ENCODE measurements at regions not wholly inside any gene's neighbourhood (a gene's known extent, or its start where the extent isn't known, plus 50 kb on each side); places are given as distances from the start of the nearest gene placed in this dataset.
"Not testable (repeated sequence)": the region's sequence is repeated elsewhere in the genome, so short reads cannot be mapped to it uniquely, and the experiment has no call there.

DNA sequence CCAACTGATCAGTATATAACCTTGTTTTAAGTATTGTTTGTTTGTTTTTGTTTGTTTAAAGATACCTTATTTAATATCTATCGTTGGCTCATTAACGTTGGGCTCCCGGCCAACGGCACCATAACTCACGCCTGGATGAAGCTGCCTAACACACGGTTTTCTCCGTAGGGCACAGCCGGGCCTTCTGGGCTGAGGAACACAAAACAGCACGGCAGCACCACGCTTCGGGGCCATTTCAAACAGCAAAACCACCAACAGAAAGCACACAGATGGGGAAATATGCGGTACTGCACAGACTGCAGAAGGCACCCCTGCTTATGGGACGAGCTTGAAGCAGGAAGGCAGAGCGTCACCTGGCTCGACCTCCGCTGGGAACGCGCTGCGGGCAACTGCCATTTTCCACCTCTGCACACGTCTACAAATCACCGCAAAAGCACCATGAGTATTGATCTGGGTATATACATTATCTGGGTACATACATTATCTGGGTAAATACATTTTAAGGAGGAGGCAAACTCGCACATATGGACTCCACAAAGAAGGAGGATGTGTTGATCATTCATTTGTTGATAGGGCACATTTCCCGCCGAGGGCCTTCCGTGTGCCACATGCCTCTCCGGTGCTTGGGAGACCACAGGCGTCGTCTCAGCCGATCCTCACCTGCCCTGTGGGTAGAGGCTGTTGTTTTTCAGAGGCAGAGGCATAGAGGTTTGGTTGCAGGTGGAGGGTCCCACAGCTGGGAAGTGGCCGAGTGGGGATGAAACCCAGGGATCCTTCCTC, 123.7 kb upstream of the ATP2B2 start:
- no peak for DNase-seq

DNA sequence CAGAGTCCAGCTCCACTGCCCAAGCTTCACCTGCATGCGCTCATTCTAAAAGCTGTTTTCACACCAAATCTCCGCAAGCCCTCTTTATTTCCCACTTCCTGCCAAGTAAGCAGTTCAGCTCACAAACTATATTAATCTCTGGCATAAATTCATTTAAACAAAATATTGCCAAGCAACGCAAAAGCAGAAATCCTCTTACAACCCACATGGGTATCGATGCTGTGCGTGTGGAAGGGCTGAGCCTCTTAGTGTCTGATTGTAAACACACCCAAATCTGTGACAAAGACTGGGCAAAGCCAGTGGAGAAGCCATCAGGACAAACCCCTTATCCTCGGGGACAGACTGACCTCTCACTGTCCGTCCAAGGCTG, 124.3 kb upstream of the ATP2B2 start:
- DNase-seq, result no peak

DNA sequence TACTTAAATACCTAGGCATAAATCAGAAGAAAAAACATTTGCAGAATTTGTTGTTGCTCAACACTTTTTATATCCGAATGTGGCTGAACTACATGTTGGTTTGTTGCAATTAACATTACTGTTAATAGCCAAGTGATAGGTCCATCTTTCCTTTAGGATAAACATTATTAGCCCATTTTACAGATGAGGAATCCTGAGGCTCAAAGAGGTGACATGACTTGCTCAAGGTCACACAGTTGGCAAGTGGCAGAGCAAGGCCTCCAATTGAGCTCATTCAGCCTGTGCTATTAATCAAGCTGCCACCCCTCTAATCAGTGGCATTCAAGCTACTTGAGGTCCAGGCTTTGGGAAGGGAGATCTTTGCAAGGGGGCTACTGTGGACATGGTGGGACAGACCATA, 125.8 kb upstream of the ATP2B2 start:
- DNase-seq, result no peak

DNA sequence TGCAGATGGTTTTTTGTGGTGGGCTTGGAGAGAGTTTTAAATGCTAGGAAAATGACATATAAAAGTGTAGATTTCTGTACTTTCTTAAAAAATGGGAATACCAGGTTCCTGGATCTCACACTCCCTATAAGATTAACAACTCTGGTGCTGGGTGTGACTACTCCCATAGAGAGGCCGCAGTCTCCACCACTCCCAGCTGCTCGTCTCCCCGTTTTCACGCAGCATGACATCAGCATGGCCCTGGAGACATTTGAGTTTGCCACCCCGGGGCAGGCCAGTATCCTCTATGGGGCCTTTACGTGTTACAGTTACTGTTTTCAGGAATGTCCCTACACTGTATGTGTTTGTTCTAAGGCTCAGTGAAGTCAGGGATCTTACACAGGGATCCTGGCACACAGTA, 126.7 kb upstream of the ATP2B2 start:
- no peak for DNase-seq

DNA sequence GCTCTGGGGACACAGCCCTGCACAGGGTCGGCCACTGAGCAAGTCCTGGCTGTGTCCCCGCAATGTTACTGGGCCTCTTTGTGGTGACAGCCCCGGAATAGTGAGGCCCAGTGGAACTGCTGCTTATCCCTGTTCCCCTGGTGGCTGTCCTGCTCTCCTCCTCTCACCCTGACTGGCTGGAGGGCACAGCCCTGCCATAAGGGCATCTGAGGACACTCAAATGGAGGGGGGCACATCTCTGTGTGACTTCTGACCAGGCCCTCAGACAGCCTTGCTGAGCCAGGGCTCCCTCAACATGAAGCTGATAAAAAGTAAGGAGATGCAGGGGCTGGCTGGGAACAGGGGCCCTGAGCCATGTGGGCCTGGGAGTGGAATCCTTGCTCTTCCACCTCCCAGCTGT, 127.4 kb upstream of the ATP2B2 start:
- DNase-seq, result no peak

DNA sequence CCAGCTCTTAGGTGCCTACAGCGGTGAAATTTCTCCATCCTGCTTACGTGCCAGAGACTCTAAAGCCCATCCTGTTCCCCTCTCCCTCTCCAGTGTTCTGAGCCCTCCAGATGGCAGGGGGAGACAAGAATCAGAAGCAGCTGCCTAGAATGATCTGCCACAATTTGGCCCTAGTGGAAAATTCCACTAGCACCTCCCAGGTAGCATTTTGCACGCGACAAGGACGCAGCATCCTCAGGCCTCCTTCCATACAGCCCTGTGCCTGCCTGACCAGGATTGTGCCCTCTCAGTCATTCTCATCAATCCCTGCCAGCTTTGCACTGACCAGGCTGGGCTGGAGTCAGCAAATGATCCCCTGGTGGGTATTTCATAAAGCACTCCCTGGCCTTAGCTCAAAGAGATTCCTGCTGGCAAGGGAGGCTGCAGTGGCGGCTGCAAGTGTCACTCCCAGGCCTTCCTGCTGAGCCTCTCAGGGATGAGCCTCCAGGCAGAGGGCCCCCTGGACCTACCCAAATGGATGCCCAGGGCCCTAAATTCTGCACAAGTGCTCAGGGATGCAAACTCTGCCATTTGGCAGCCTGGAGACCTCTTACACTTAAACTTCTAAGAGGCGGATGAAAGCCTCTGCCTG, 130.2 kb upstream of the ATP2B2 start:
- no peak for DNase-seq

DNA sequence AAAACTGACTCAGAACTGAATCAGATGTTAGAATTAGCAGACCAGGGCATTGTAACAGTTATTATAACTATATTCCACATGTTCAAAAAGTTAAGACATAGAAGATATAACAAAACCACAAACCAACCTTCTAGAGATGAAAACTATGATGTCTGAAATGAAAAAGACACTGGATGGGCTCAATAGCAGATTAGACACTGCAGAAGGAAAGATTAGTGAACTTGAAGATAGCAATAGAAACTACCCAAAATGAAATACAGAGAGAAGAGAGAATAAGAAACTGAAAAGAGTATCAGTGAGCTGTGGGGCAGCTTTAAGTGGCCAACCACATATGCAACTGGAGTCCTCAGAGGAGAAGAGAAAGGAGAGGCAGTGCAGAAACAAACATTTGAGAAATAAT, 132.0 kb upstream of the ATP2B2 start:
- no peak for DNase-seq

DNA sequence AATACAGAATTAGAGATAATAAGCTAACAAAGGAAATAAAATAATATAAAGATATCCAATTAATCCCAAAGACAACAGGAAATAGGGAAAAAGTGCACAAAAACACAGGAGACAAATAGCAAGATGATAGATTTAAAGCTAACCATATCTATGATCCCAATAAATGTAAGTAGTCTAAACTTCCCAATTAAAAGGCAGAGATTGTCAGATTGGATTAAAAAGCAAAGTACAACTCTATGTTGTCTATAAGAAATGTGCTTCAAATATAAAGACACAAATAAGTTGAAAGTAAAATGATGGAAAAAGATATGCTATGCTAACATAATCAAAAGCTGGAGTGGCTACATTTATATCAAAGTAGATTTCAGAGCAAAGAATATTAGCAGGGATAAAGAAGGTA, 133.1 kb upstream of the ATP2B2 start:
- DNase-seq, result no peak

DNA sequence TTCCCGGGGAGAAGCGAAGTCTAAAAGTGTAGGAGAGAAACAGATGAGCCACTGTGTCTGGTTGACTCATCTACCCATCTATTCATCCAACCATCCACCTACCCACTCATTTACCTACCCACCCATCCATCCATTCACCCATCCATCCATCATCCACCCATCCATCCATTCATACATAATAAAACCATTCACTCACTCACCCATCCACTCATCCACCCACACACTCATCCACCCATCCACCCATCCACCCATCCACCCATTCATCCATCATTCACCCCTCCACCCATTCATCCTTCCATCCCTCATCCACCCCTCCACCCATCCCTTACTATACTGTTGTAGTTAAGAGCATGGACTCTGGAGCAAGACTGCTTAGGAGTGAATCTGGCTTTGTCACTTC, 136.4 kb upstream of the ATP2B2 start:
- DNase-seq, result no peak

DNA sequence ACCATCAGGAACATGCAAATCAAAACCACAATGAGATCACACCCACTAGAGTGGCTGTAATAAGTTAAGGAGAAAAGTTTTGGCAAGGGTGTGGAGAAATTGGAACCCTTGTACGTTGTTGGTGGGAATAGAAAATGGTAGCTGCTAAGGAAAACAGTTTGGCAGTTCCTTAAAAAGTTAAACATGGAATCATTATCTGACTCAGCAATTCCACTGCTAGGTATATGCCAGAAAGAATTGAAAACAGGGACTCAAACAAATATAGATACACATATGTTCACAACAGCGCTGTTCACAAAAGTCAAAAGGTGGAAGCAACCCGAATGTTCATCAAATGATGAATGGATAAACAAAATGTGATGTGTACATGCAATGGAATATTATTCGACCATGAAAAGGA, 138.8 kb upstream of the ATP2B2 start:
- DNase-seq, result no peak

DNA sequence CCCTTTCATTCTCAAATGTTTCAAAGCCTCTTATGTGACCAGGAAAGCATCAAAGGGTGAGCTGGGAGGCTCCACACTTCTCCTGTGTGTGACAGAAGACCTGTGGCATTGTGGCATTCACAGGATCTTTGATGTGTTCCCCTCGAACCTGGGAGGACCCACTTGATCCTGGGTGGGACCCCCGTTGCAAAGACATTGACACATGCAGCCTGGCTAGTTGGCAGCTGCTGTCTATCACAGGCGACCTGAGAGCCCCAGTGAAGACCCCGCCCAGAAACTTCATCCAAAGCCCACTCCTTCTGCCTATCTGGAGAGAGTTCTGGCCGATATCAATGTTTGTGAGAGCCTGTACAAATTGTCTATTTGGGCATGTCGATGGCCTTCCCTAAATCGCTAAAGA, 140.4 kb upstream of the ATP2B2 start:
- DNase-seq, result no peak

DNA sequence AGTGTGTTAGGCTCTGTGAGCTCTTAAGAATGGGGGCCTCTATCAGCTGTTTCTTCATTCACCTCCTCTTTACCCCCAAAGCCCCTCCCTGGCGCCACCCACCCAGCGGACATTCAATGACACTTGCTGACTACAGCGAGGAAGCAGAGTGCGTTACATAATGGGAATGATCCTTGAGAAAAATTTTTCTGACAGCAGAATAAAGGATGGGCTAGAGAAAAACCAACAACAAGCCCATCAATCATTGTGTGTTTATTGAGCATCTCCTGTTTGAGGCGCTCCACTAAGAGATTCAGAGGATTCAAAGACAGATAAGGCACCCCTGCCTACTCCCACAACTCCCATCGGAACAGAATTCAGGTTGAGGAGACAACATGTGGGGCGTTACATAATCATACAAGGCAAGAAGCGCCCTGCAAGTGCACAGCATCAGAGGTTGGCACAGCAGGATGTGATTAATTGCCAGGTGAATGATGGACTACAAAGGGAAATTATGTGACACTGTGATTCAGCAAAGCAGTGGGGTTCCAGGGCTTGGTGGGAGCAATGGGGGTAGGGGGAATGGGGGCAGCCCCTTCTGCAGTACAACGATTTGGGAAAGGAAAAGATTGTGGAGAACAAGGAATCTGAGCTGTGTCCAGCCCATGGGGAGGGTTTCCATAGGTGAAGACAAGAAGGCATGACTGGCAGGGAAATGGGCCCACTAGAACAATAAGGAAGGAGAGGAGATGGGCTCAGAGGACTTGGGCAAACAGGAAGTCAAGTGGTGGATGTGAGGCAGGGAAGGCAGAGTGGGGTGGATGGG, 141.3 kb upstream of the ATP2B2 start:
- DNase-seq, result no peak

DNA sequence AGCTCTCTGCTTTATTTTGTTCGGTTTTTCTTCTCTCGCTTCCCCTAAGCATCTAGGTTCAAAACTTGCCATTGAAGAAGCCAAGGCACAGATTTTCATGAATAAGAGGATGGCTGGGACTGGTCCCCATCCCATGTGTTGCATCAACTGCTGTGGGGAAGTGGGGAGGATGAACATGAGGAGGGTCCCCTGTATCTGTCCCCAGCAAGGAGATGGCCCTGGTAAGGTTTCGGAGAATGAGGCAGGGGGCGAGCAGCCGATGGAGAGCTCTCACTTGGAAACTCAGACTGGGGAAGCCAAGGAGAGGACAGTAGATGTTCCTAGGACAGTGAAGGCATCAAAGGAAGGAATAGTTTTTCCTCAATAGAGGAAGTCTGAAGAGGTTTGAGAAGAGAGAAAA, 142.0 kb upstream of the ATP2B2 start:
- no peak for DNase-seq

DNA sequence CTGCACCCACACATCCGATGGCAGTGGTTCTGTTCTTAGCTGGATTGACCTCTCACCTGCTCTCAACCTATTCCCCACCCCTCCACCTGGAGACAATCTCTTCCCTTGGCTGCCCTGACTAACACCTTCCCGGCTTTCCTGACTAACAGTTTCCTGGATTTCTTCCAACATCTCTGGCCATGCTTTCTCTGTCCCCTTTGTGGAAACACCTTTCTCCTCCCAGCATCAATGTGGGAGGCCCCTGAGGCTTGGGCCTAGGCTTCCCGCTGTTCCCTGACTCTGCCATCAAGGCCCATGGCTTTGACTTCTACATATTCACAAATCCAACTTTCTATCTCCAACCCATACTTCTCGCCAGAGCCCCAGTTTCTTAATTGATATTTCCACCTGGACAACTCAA, 142.8 kb upstream of the ATP2B2 start:
- no peak for DNase-seq

DNA sequence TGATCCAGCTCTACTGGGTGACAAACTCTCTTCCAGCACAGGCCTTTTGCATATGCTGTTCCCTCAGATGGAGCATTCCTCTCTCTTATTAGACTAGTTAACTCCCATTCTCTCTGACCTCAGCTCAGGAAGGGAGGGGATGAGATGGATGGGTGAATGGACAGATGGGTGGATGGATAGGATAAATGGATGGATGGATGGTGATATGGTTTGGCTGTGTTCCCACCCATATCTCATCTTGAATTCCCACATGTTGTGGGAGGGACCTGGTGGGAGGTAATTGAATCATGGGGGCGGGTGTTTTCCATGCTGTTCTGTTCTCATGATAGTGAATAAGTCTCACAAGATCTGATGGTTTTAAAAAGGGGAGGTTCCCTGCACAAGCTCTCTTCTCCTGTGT, 144.1 kb upstream of the ATP2B2 start:
- not testable (repeated sequence) for DNase-seq

DNA sequence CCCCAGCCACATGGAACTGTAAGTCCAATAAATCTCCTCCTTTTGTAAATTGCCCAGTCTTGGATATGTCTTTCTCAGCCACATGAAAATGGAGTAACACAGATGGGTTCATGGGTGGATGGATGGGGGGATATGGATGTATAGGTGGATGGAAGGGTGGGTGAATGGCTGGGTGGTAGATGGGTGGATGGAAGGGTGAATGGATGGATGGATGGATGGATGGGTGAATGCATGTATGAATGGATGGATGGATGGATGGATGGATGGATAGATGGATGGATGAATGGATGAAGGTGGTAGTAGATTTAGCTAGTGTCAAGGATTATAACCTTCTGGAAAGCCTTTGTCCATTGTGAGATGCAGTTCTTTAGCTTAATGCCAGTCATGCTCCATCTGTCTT, 146.1 kb upstream of the ATP2B2 start:
- no peak for DNase-seq

DNA sequence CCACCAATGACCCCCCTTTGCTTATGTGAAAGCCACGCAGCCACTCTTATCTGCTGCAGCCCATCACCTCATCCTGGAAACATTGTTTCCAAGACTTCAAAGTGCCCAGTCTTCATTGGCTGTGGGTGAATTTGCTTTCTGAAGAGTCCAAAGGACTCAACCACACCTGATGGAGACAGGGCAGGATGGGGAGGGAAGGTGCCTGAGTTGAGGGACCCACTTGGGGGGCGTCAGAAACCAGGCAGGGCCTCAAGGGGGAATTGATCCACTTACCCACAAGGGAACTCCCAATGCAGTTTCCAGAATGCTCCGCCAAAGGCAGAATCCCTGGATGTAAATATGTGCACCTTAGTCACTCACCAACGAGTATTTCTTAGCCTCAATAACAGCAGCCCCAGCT, 147.9 kb upstream of the ATP2B2 start:
- no peak for DNase-seq

DNA sequence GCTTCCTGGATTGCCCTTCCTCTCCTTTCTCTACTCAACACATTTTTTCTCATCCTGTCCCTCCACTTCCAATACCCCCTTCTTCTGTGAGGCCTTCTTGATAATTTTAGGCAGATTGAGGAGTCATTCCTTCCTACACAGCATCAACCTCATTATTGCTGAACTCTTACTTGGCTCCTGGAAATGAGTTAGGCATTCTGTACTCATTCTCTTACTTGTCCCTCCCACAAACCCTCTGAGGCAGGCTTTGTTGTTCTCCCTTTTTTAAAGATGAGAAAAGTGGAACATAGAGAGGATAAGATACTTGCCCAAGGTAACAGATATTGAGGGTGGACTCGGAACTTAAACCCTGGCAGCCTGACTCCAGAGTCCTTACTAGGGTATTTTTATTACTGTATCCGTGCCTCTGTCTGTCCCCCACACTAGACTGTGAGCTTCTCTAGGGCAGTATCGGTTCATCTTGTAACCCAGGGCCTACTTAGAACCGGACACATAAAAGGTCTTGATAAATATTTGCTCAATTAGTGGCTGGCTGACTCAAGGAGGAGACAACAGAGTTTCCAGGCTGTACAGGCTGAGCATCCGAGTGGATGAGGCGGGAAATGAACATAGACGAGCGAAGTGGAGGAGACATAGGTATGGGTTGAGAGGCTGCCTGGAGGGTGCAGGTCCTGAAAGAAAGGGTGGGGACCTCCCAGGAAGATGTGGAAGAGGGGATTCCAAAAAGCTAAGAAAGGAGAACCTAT, 148.7 kb upstream of the ATP2B2 start:
- no peak for DNase-seq

DNA sequence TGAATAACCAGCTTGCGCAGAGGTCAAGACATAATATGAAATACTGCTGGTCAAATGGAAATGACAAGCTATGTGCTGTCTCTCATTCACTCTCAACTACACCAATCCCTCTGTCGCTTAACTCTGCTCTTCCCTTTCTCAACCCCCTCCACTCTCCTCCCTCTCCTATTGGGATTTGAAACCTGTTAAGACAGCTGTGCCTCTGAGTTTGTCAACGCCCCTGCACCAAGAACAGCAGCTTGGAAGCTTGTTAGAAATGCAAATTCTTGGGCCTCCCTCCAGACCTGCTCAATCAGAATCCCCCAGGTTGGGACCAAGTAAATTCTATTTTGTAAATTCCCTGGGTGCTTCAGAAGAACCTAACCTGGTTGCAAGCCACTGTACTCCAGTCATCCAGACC, 149.7 kb upstream of the ATP2B2 start:
- DNase-seq, result no peak

DNA sequence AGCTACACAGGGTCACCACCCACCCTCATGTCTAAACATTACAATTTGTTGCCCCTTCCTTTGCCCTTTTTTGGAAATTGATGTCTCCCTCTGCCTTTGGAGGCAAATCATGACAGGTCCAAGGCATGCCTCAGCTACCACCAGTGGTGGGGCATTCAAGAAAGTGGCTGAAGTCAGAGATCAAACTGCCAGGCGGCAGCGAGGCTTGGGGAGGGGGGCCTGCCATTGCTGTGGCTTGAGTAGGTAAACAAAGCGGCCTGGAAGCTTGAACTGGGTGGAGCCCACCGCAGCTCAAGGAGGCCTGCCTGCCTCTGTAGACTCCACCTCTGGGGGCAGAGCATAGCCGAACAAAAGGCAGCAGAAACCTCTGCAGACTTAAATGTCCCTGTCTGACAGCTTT, 152.0 kb upstream of the ATP2B2 start:
- not testable (repeated sequence) for DNase-seq

DNA sequence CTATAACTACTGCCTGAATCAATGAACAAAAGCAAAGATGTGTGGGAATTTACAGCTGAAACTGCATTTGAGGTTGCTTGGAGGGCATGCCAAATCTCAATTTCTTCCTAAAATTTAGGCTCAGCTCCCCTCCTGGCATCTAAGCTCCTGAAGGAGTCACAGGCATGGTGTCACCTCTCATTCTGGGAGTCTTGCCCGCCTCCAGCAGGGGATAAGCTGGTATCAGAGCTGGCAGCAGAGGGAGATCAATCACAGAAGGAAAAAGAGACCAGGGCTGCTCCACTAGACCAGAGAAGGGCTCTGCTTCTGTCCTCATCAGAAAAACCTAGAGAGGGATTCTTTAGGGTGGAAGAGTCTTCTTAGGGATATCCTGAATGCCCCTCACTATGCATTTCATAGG, 150.4 kb upstream of the SLC6A11 start:
- no peak for DNase-seq

DNA sequence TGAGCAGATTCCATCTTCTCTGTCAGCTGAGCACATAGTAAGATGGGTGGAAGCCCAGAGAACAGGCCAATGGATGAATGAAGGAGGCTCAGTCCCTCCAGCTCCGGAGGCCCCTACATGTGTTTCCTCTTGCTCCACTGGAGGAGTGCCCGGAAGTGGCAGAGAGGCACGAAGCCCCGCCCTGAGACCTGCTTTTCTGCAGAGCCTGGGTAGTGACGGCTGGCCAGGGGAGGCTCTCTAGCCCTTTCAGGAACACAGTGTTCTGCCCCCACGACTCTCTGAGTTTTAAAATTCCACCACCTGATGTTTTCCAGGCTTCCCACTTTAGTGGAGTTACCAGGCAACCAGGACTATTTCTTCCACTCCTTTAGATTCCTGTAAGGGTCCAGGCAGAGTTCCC, 149.4 kb upstream of the SLC6A11 start:
- DNase-seq, result no peak

DNA sequence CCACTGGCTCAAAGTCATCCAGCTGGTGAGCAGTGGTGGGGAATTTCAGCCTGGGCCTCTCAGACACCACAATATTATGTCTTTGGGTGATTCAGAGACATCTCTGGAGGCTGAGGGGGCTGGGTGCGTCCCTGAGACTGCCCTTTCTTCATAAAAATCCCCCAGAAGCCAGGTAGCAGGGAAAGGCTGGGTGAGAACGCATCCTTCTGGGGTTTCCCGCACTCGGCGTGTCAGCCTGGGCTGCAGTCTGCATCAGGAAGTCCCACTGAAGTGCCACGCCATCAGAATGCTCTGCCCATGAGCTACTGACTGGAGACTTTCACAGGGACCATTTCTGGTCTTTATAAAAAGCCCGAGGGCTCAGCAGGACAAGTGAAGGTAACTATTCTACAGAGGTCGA, 148.8 kb upstream of the SLC6A11 start:
- DNase-seq, result no peak
